ENCODE measurements at regions not wholly inside any gene's neighbourhood (a gene's known extent, or its start where the extent isn't known, plus 50 kb on each side); places are given as distances from the start of the nearest gene placed in this dataset.
A peak's percentile ranks its signal among the peaks of the same experiment; 100 is the strongest.

- H3K4me2 ChIP-seq (ENCODE audit: extremely low read depth, insufficient read depth, low read length), result no peak overlapping the region
- no peak overlapping the region for H3K27ac ChIP-seq (ENCODE audit: insufficient read depth, low read length)
- no peaks in the 10 kb centered on the region for H3K27me3 ChIP-seq (ENCODE audit: control insufficient read depth, insufficient read depth, low read length)
- H4K20me1 ChIP-seq (ENCODE audit: control insufficient read depth, extremely low read depth, insufficient read depth, low read length), result no peaks in the 10 kb centered on the region
- no peaks in the 10 kb centered on the region for H3K9me3 ChIP-seq (ENCODE audit: control insufficient read depth, insufficient read depth, low read depth, low read length)
- no peaks in the 10 kb centered on the region for H3K36me3 ChIP-seq (ENCODE audit: control insufficient read depth, insufficient read depth, low read length)
- H3K79me2 ChIP-seq (ENCODE audit: control insufficient read depth, insufficient read depth, low read length), result no peaks in the 10 kb centered on the region
- no peak overlapping the region for H3K9ac ChIP-seq (ENCODE audit: insufficient read depth, low read length)
- peak in 1 of 2 donors; percentile 1 for DNase-seq (ENCODE audit: low read depth in 2 of 2)
- H2AFZ ChIP-seq (ENCODE audit: low read length), result no peak overlapping the region
- H3K4me1 ChIP-seq (ENCODE audit: control insufficient read depth, extremely low read depth, insufficient read depth, low read length), result no peaks in the 10 kb centered on the region
- TF ChIP-seq CTCF (conservative IDR thresholded peaks at IDR 0.05 in 1 of 2, IDR thresholded peaks at IDR 0.05 in 1 of 2; ENCODE audit: low read depth in 1 of 2, low read length in 2 of 2) (no peak), EZH2 (IDR thresholded peaks at IDR 0.05; ENCODE audit: low read length, missing control alignments) (no peak)
- no peak overlapping the region for H3K4me3 ChIP-seq (replicated peaks in 1 of 4; ENCODE audit: control extremely low read depth in 1 of 4, insufficient read depth in 1 of 4, low read depth in 3 of 4, low read length in 4 of 4)
Measured at GRCh38 chr3:157981819-157982218, 124.4 kb downstream of the SHOX2 start.

GRCh38 chr3:157979022-157979421 is 127.2 kb downstream of the SHOX2 start:
- DNase-seq (ENCODE audit: low read depth in 2 of 2), result no peak
- no peaks in the 10 kb centered on the region for H3K4me1 ChIP-seq (ENCODE audit: control insufficient read depth, extremely low read depth, insufficient read depth, low read length)

GRCh38 chr3:157961665-157962064 is 144.6 kb downstream of the SHOX2 start:
- H3K4me1 ChIP-seq (ENCODE audit: control insufficient read depth, extremely low read depth, insufficient read depth, low read length), result no peaks in the 10 kb centered on the region
- no peak overlapping the region for H3K9ac ChIP-seq (ENCODE audit: insufficient read depth, low read length)
- no peak overlapping the region for H2AFZ ChIP-seq (ENCODE audit: low read length)
- H3K4me3 ChIP-seq (replicated peaks in 1 of 4; ENCODE audit: control extremely low read depth in 1 of 4, insufficient read depth in 1 of 4, low read depth in 3 of 4, low read length in 4 of 4), result no peak overlapping the region
- no peak overlapping the region for H3K27ac ChIP-seq (ENCODE audit: insufficient read depth, low read length)
- H3K9me3 ChIP-seq (ENCODE audit: control insufficient read depth, insufficient read depth, low read depth, low read length), result no peaks in the 10 kb centered on the region
- no peaks in the 10 kb centered on the region for H3K79me2 ChIP-seq (ENCODE audit: control insufficient read depth, insufficient read depth, low read length)
- no peaks in the 10 kb centered on the region for H4K20me1 ChIP-seq (ENCODE audit: control insufficient read depth, extremely low read depth, insufficient read depth, low read length)
- no peak overlapping the region for H3K4me2 ChIP-seq (ENCODE audit: extremely low read depth, insufficient read depth, low read length)
- H3K27me3 ChIP-seq (ENCODE audit: control insufficient read depth, insufficient read depth, low read length), result no peaks in the 10 kb centered on the region
- no peak for DNase-seq (ENCODE audit: low read depth in 2 of 2)
- TF ChIP-seq CTCF (conservative IDR thresholded peaks at IDR 0.05 in 1 of 2, IDR thresholded peaks at IDR 0.05 in 1 of 2; ENCODE audit: low read depth in 1 of 2, low read length in 2 of 2) (no peak), EZH2 (IDR thresholded peaks at IDR 0.05; ENCODE audit: low read length, missing control alignments) (no peak)
- no peaks in the 10 kb centered on the region for H3K36me3 ChIP-seq (ENCODE audit: control insufficient read depth, insufficient read depth, low read length)

More at GRCh38 chr3:157979022-157979421, 127.2 kb downstream of the SHOX2 start:
- no peaks in the 10 kb centered on the region for H3K9me3 ChIP-seq (ENCODE audit: control insufficient read depth, insufficient read depth, low read depth, low read length)
- H4K20me1 ChIP-seq (ENCODE audit: control insufficient read depth, extremely low read depth, insufficient read depth, low read length), result no peaks in the 10 kb centered on the region
- no peaks in the 10 kb centered on the region for H3K36me3 ChIP-seq (ENCODE audit: control insufficient read depth, insufficient read depth, low read length)
- no peak overlapping the region for H3K4me3 ChIP-seq (replicated peaks in 1 of 4; ENCODE audit: control extremely low read depth in 1 of 4, insufficient read depth in 1 of 4, low read depth in 3 of 4, low read length in 4 of 4)
- H3K27me3 ChIP-seq (ENCODE audit: control insufficient read depth, insufficient read depth, low read length), result no peaks in the 10 kb centered on the region
- H3K9ac ChIP-seq (ENCODE audit: insufficient read depth, low read length), result no peak overlapping the region
- no peak overlapping the region for H3K4me2 ChIP-seq (ENCODE audit: extremely low read depth, insufficient read depth, low read length)
- no peak overlapping the region for H3K27ac ChIP-seq (ENCODE audit: insufficient read depth, low read length)
- no peak for TF ChIP-seq EZH2 (IDR thresholded peaks at IDR 0.05; ENCODE audit: low read length, missing control alignments)
- TF ChIP-seq CTCF (conservative IDR thresholded peaks at IDR 0.05 in 1 of 2, IDR thresholded peaks at IDR 0.05 in 1 of 2; ENCODE audit: low read depth in 1 of 2, low read length in 2 of 2), result no peak
- no peak overlapping the region for H2AFZ ChIP-seq (ENCODE audit: low read length)
- H3K79me2 ChIP-seq (ENCODE audit: control insufficient read depth, insufficient read depth, low read length), result no peaks in the 10 kb centered on the region
